H1 (cell line): ENCODE measurements at regions not wholly inside any gene's neighbourhood (a gene's known extent, or its start where the extent isn't known, plus 50 kb on each side); places are given as distances from the start of the nearest gene placed in this dataset.
A peak's percentile ranks its signal among the peaks of the same experiment; 100 is the strongest.

Experiments
- CTCF ChIA-PET: fragments of 300-600 bp; sonication (Branson Sonifier 250); formaldehyde crosslinking; loops from one replicate; lab custom pipeline; 2021; ENCODE audit not compliant: partially characterized antibody; lab: Charles Lee
- POLR2A ChIA-PET: fragments of 300-600 bp; sonication (Branson Sonifier 250); formaldehyde crosslinking; loops from one replicate; lab custom pipeline; 2021; ENCODE audit warnings: inconsistent platforms; ENCODE audit not compliant: partially characterized antibody; lab: Charles Lee
- DNase-seq, 2 experiments: peaks; one replicate each; pipeline versions ENCODE4 v3.0.0 to v3.0.0-alpha.2; 2010 to 2022; ENCODE audit warnings: low spot score in 2 of 2, low read depth in 1 of 2, mixed read lengths in 1 of 2
- FAIRE-seq: peaks from 2 replicates; lab custom pipeline; 2011; peaks lifted over from hg19 to GRCh38; lab: Jason Lieb, UNC
- H2AFZ ChIP-seq: 2 replicates; pipeline ENCODE4 v1.8.1; 2012; ENCODE audit warnings: low read length, inconsistent platforms
- H2AK5ac ChIP-seq: 2 replicates; pipeline ENCODE4 v1.6.1; 2013; ENCODE audit warnings: low read depth, low read length
- H2BK120ac ChIP-seq: replicated peaks from 2 replicates; pipeline ENCODE3; 2013; ENCODE audit warnings: low read depth, low read length, inconsistent platforms
- H2BK12ac ChIP-seq: 2 replicates; pipeline ENCODE4 v1.6.1; 2013; ENCODE audit warnings: low read depth, low read length
- H2BK15ac ChIP-seq: 2 replicates; pipeline ENCODE4 v1.6.1; 2013; ENCODE audit warnings: low read length
- H2BK20ac ChIP-seq: 2 replicates; pipeline ENCODE4 v1.6.1; 2013; ENCODE audit warnings: low read length
- H2BK5ac ChIP-seq: 2 replicates; pipeline ENCODE4 v1.6.1; 2013; ENCODE audit warnings: low read depth, low read length
- H3K14ac ChIP-seq: 2 replicates; pipeline ENCODE4 v1.6.1; 2013; ENCODE audit warnings: inconsistent platforms; ENCODE audit not compliant: insufficient read length
- H3K18ac ChIP-seq: 2 replicates; pipeline ENCODE4 v1.6.1; 2013; ENCODE audit warnings: low read length; ENCODE audit errors: extremely low read depth
- H3K23ac ChIP-seq: 2 replicates; pipeline ENCODE4 v1.6.1; 2013; ENCODE audit warnings: inconsistent platforms; ENCODE audit not compliant: insufficient read length
- H3K23me2 ChIP-seq: 2 replicates; pipeline ENCODE4 v1.6.1; 2013; ENCODE audit warnings: low read depth, low read length
- H3K27ac ChIP-seq: 2 replicates; pipeline ENCODE4 v1.6.1; 2011; ENCODE audit warnings: low read depth, low read length, inconsistent platforms
- H3K27me3 ChIP-seq, 4 experiments: replicated peaks in 1 of 4; 1 replicate in 1 of 4; 2 replicates in 3 of 4; pipeline versions ENCODE4 v1.6.1 to v1.8.1; 2011 to 2013; ENCODE audit warnings: low read length in 3 of 4, mild to moderate bottlenecking in 3 of 4, inconsistent platforms in 2 of 4, mixed read lengths in 2 of 4, moderate library complexity in 1 of 4; ENCODE audit not compliant: control insufficient read depth in 3 of 4, insufficient read depth in 3 of 4; ENCODE audit errors: extremely low read depth in 1 of 4
- H3K36me3 ChIP-seq, 4 experiments: 2 replicates each; pipeline versions ENCODE4 v1.6.1 to v1.8.1; 2011 to 2013; ENCODE audit warnings: mild to moderate bottlenecking in 4 of 4, low read length in 3 of 4, moderate library complexity in 2 of 4, control low read depth in 1 of 4, inconsistent platforms in 1 of 4; ENCODE audit not compliant: insufficient read depth in 4 of 4, control insufficient read depth in 2 of 4
- H3K4ac ChIP-seq: replicated peaks from 2 replicates; pipeline ENCODE3; 2013; ENCODE audit warnings: low read length, low read depth, mixed read lengths, inconsistent platforms; ENCODE audit not compliant: insufficient read length
- H3K4me1 ChIP-seq, 4 experiments: replicated peaks in 1 of 4; 1 replicate in 1 of 4; 2 replicates in 3 of 4; pipeline versions ENCODE4 v1.6.1 to v1.8.1; 2011 to 2013; ENCODE audit warnings: low read length in 3 of 4, inconsistent platforms in 2 of 4, mixed read lengths in 1 of 4; ENCODE audit not compliant: insufficient read depth in 4 of 4, control insufficient read depth in 3 of 4
- H3K4me2 ChIP-seq, 2 experiments: 2 replicates each; pipeline versions ENCODE4 v1.6.1 to v1.8.1; 2011 to 2013; ENCODE audit warnings: low read depth in 2 of 2, low read length in 2 of 2, control low read depth in 1 of 2, inconsistent platforms in 1 of 2, mild to moderate bottlenecking in 1 of 2; ENCODE audit not compliant: insufficient read depth in 1 of 2
- H3K4me3 ChIP-seq, 4 experiments: fragments of 200-600, 300-600 bp in 1 of 4; sonication (generic), shearing (Covaris generic), sonication (Bioruptor Twin) in 1 of 4; 2 replicates each; pipeline versions ENCODE4 v1.5.1 to v1.8.1; 2011 to 2016; ENCODE audit warnings: low read length in 4 of 4, low read depth in 3 of 4, control low read depth in 2 of 4, inconsistent platforms in 2 of 4, mild to moderate bottlenecking in 2 of 4, mixed read lengths in 1 of 4, moderate library complexity in 1 of 4; ENCODE audit not compliant: insufficient read depth in 2 of 4; ENCODE audit errors: extremely low read depth in 1 of 4
- H3K56ac ChIP-seq: replicated peaks from 2 replicates; pipeline ENCODE3; 2013; ENCODE audit warnings: low read depth, mild to moderate bottlenecking, mixed read lengths, low read length, inconsistent platforms; ENCODE audit not compliant: insufficient read length
- H3K79me1 ChIP-seq: 2 replicates; pipeline ENCODE4 v1.6.1; 2013; ENCODE audit warnings: low read depth, low read length, control low read depth
- H3K79me2 ChIP-seq, 2 experiments: 2 replicates each; pipeline versions ENCODE4 v1.6.1 to v1.8.1; 2012 to 2013; ENCODE audit warnings: low read length in 2 of 2, mild to moderate bottlenecking in 2 of 2, inconsistent platforms in 1 of 2; ENCODE audit not compliant: insufficient read depth in 2 of 2, control insufficient read depth in 1 of 2
- H3K9ac ChIP-seq, 4 experiments: replicated peaks in 1 of 4; 1 replicate in 1 of 4; 2 replicates in 3 of 4; pipeline versions ENCODE4 v1.6.1 to v1.8.1; 2011 to 2013; ENCODE audit warnings: low read depth in 3 of 4, low read length in 3 of 4, control low read depth in 2 of 4, mild to moderate bottlenecking in 2 of 4, moderate library complexity in 2 of 4, inconsistent platforms in 1 of 4; ENCODE audit errors: extremely low read depth in 1 of 4
- H3K9me3 ChIP-seq, 2 experiments: 2 replicates each; pipeline versions ENCODE4 v1.6.1 to v1.8.1; 2012 to 2013; ENCODE audit warnings: mild to moderate bottlenecking in 2 of 2, moderate library complexity in 2 of 2, control low read depth in 1 of 2, inconsistent platforms in 1 of 2, low read depth in 1 of 2, low read length in 1 of 2, mixed read lengths in 1 of 2; ENCODE audit not compliant: insufficient read depth in 2 of 2
- H4K20me1 ChIP-seq, 2 experiments: replicated peaks in 1 of 2; 2 replicates each; pipeline versions ENCODE3 to v1.8.1; 2011 to 2013; ENCODE audit warnings: inconsistent platforms in 2 of 2, low read length in 2 of 2, mild to moderate bottlenecking in 1 of 2; ENCODE audit not compliant: insufficient read depth in 2 of 2, control insufficient read depth in 1 of 2
- H4K5ac ChIP-seq: 2 replicates; pipeline ENCODE4 v1.6.1; 2013; ENCODE audit warnings: low read length, low read depth, mixed read lengths, inconsistent platforms; ENCODE audit not compliant: insufficient read length
- H4K8ac ChIP-seq: 2 replicates; pipeline ENCODE4 v1.8.0; 2013; ENCODE audit warnings: mild to moderate bottlenecking, moderate library complexity, low read length, inconsistent platforms; ENCODE audit not compliant: insufficient read depth; ENCODE audit errors: extremely low read depth
- H4K91ac ChIP-seq: replicated peaks from 2 replicates; pipeline ENCODE3; 2013; ENCODE audit warnings: low read length, mixed read lengths, inconsistent platforms; ENCODE audit not compliant: insufficient read length
- CHD1 ChIP-seq: IDR thresholded peaks from 2 replicates; pipeline ENCODE4 v1.6.1; 2012; ENCODE audit warnings: low read depth, low read length, improper control_type of control experiment
- EZH2 ChIP-seq: fragments of 200-600 bp; sonication (generic); IDR thresholded peaks from 2 replicates; pipeline ENCODE4 v1.7.1; 2012; ENCODE audit warnings: low read depth, mild to moderate bottlenecking, moderate library complexity, low read length, inconsistent platforms; ENCODE audit not compliant: severe bottlenecking
- NRF1 ChIP-seq: IDR thresholded peaks from 2 replicates; pipeline ENCODE4 v1.6.1; 2011; ENCODE audit warnings: mild to moderate bottlenecking, low read depth, low read length, improper control_type of control experiment
- WGBS, 2 experiments: shearing (Covaris generic) in 1 of 2; methylation state at CpG; one replicate each; pipeline versions ENCODE4 v1.1.6 to v1.1.7; 2013 to 2015; ENCODE audit warnings: low lambda C conversion rate in 2 of 2, mixed read lengths in 2 of 2, inconsistent platforms in 1 of 2, low coverage in 1 of 2, missing lambda C conversion rate in 1 of 2; ENCODE audit not compliant: insufficient replicate concordance in 2 of 2, insufficient coverage in 1 of 2, insufficient read length in 1 of 2; ENCODE audit errors: extremely low coverage in 1 of 2, missing lambda C conversion rate in 1 of 2; 5-methylcytosine and 5-hydroxymethylcytosine counted together

GRCh38 chr1:87642581-87643221, 314.0 kb downstream of the LMO4 start:
- Histone ChIP-seq H3K23me2 (no peaks in the 10 kb centered on the region), H3K56ac (no peak overlapping the region), H3K4me3 (peak overlapping the region in 1 of 4 experiments; percentile 11; a peak in 1 of 8 replicates), H2BK15ac (no peak overlapping the region), H2BK12ac (no peak overlapping the region), H4K8ac (no peak overlapping the region), H3K4me1 (peaks cover 0 to 13% (median 12%) of the 10 kb centered on the region in 4 experiments; a peak in 6 of 7 replicates), H3K27me3 (no peaks in the 10 kb centered on the region), H2BK20ac (no peak overlapping the region; the same call in 1 of the 2 replicates), H2BK120ac (no peak overlapping the region), H3K9ac (no peak overlapping the region), H2BK5ac (no peak overlapping the region; the same call in 1 of the 2 replicates), H2AK5ac (no peak overlapping the region), H3K79me1 (no peaks in the 10 kb centered on the region), H3K14ac (no peak overlapping the region), H3K79me2 (no peaks in the 10 kb centered on the region), H3K27ac (no peak overlapping the region), H4K91ac (no peak overlapping the region), H2AFZ (no peak overlapping the region), H3K9me3 (peaks cover 4 to 8% of the 10 kb centered on the region in 2 experiments; a peak in 2 of 4 replicates), H3K4ac (no peak overlapping the region), H4K20me1 (no peaks in the 10 kb centered on the region), H3K36me3 (no peaks in the 10 kb centered on the region), H4K5ac (no peak overlapping the region), H3K18ac (no peak overlapping the region; the same call in 1 of the 2 replicates), H3K23ac (no peak overlapping the region), H3K4me2 (peak overlapping the region; percentile 2; a peak in 2 of 4 replicates)
- DNase-seq = peak in 1 of 2 experiments; percentile 45
- no peak for FAIRE-seq
- POLR2A ChIA-PET = no interaction called here
- CTCF ChIA-PET = interaction anchor here (1.3 kb wide), 1 partner anchor 10 kb away, joined by 5 read pairs; no protein-coding TSS in a partner anchor
- 73% methylated on average over 3 of the region's 3 CpGs; no CpG with 5 or more reads in 1 of the 2 experiments for WGBS, 2 experiments
- no peak for TF ChIP-seq NRF1
- TF ChIP-seq CHD1 = no peak
- no peak for TF ChIP-seq EZH2
- TF ChIP-seq, all 59 proteins: peak for 0
